ENCODE measurements at regions not wholly inside any gene's neighbourhood (a gene's known extent, or its start where the extent isn't known, plus 50 kb on each side); places are given as distances from the start of the nearest gene placed in this dataset.
"Not testable (repeated sequence)": the region's sequence is repeated elsewhere in the genome, so short reads cannot be mapped to it uniquely, and the experiment has no call there.

DNA sequence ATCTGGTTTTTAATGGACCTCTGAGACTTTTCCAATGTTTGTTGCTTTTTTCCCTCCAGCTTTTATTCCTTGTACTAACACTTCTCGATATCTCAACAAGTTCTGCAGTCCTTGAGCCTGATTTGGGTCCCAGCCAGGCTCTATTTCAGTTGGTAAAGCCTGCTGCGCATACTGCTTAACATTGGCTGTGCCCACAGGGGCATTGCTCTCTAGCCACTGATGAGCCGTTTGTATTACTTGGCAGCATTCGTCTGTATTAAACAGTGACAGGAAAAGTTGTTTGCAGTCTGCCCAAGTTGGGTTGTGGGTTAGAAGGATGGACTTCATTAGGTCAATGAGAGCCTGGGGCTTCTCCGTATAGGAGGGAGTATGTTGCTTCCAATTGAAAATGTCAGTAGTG is 59.6 kb upstream of the XAGE1B start:
- no peak for ATAC-seq (ENCODE audit: insufficient read depth, low read depth)
- H3K36me3 ChIP-seq (ENCODE audit: insufficient read depth, low read length), result no peaks in the 10 kb centered on the region
- H3K27me3 ChIP-seq (ENCODE audit: insufficient read depth, low read length, poor library complexity), result no peaks in the 10 kb centered on the region
- H3K4me2 ChIP-seq (ENCODE audit: insufficient read depth, low read length), result no peak overlapping the region
- no peak overlapping the region for H3K27ac ChIP-seq (ENCODE audit: low read length)
- TF ChIP-seq EZH2 (IDR thresholded peaks at IDR 0.05; ENCODE audit: borderline replicate concordance, low read depth, low read length, severe bottlenecking), result no peak
- no peak overlapping the region for H2AFZ ChIP-seq (ENCODE audit: low read depth, low read length)
- H3K9me3 ChIP-seq (ENCODE audit: insufficient read depth, low read length, severe bottlenecking), result no peaks in the 10 kb centered on the region
- H3K4me1 ChIP-seq (ENCODE audit: insufficient read depth, low read length), result no peaks in the 10 kb centered on the region
- H3K79me2 ChIP-seq (ENCODE audit: insufficient read depth, low read length), result no peaks in the 10 kb centered on the region
- H3K9ac ChIP-seq (ENCODE audit: low read depth, low read length), result no peak overlapping the region
- no peak for DNase-seq
- H3K4me3 ChIP-seq (ENCODE audit: low read depth in 1 of 2, low read length in 2 of 2), result no peak overlapping the region
- H4K20me1 ChIP-seq (ENCODE audit: insufficient read depth, low read length), result no peaks in the 10 kb centered on the region

- H3K36me3 ChIP-seq (ENCODE audit: insufficient read depth, low read length), result no peaks in the 10 kb centered on the region
- no peak overlapping the region for H3K4me3 ChIP-seq (ENCODE audit: low read depth in 1 of 2, low read length in 2 of 2)
- no peaks in the 10 kb centered on the region for H3K9me3 ChIP-seq (ENCODE audit: insufficient read depth, low read length, severe bottlenecking)
- no peak overlapping the region for H2AFZ ChIP-seq (ENCODE audit: low read depth, low read length)
- H3K79me2 ChIP-seq (ENCODE audit: insufficient read depth, low read length), result no peaks in the 10 kb centered on the region
- H3K4me1 ChIP-seq (ENCODE audit: insufficient read depth, low read length), result no peaks in the 10 kb centered on the region
- H3K27ac ChIP-seq (ENCODE audit: low read length), result no peak overlapping the region
- DNase-seq (peak; percentile 23), ATAC-seq (ENCODE audit: insufficient read depth, low read depth) (peak; percentile 58; the same call in 2 of the 3 replicates)
- H4K20me1 ChIP-seq (ENCODE audit: insufficient read depth, low read length), result no peaks in the 10 kb centered on the region
- no peaks in the 10 kb centered on the region for H3K27me3 ChIP-seq (ENCODE audit: insufficient read depth, low read length, poor library complexity)
- peak; percentile 74 for TF ChIP-seq CTCF (IDR thresholded peaks at IDR 0.05; ENCODE audit: borderline replicate concordance, extremely low read depth, low read length, poor library complexity, severe bottlenecking)
- no peak for TF ChIP-seq EZH2 (IDR thresholded peaks at IDR 0.05; ENCODE audit: borderline replicate concordance, low read depth, low read length, severe bottlenecking)
- no peak overlapping the region for H3K4me2 ChIP-seq (ENCODE audit: insufficient read depth, low read length)
- H3K9ac ChIP-seq (ENCODE audit: low read depth, low read length), result no peak overlapping the region
Measured at GRCh38 chrX:52574416-52575275, 57.8 kb upstream of the XAGE1B start.

GRCh38 chrX:52568146-52568545 is 51.3 kb upstream of the XAGE1B start:
- DNase-seq; H3K27ac ChIP-seq (ENCODE audit: low read length); H3K79me2 ChIP-seq (ENCODE audit: insufficient read depth, low read length); H4K20me1 ChIP-seq (ENCODE audit: insufficient read depth, low read length); H3K27me3 ChIP-seq (ENCODE audit: insufficient read depth, low read length, poor library complexity); H3K36me3 ChIP-seq (ENCODE audit: insufficient read depth, low read length); H3K9ac ChIP-seq (ENCODE audit: low read depth, low read length); ATAC-seq (ENCODE audit: insufficient read depth, low read depth); H3K4me2 ChIP-seq (ENCODE audit: insufficient read depth, low read length); H3K4me1 ChIP-seq (ENCODE audit: insufficient read depth, low read length); H3K9me3 ChIP-seq (ENCODE audit: insufficient read depth, low read length, severe bottlenecking); H3K4me3 ChIP-seq (ENCODE audit: low read depth in 1 of 2, low read length in 2 of 2); H2AFZ ChIP-seq (ENCODE audit: low read depth, low read length): not testable (repeated sequence)

All from DND-41 (cell line).